GM23338 (cell line): ENCODE measurements at regions not wholly inside any gene's neighbourhood (a gene's known extent, or its start where the extent isn't known, plus 50 kb on each side); places are given as distances from the start of the nearest gene placed in this dataset.

Experiments used
- CREB1 ChIP-seq: fragments of 250-450 bp; sonication (Bioruptor Pico); IDR thresholded peaks from 2 replicates; pipeline ENCODE4 v1.5.0; 2020; ENCODE audit warnings: low read depth, mild to moderate bottlenecking, moderate library complexity
- CTCF ChIP-seq, 2 experiments: fragments of 200-600 bp in 1 of 2; sonication (generic) in 1 of 2; conservative IDR thresholded peaks; 2 replicates each; pipeline versions ENCODE4 v1.5.1 to v1.6.1; 2016 to 2017; ENCODE audit warnings: antibody characterized with exemption in 2 of 2, low read depth in 2 of 2, mild to moderate bottlenecking in 2 of 2, moderate library complexity in 1 of 2
- EZH2 ChIP-seq: fragments of 200-600 bp; sonication (generic); IDR thresholded peaks from one replicate; pipeline ENCODE4 v1.8.0; 2017; ENCODE audit warnings: antibody characterized with exemption, mild to moderate bottlenecking, low read depth; ENCODE audit not compliant: unreplicated experiment
- EZH2phosphoT487 ChIP-seq: fragments of 200-600 bp; sonication (generic); IDR thresholded peaks from one replicate; pipeline ENCODE4 v1.8.1; 2018; ENCODE audit warnings: antibody characterized with exemption; ENCODE audit not compliant: unreplicated experiment
- POLR2AphosphoS5 ChIP-seq: IDR thresholded peaks from 2 replicates; pipeline ENCODE4 v1.6.1; 2016; ENCODE audit warnings: antibody characterized with exemption, low read depth
- REST ChIP-seq: IDR thresholded peaks from one replicate; pipeline ENCODE4 v1.6.1; 2018; ENCODE audit warnings: antibody characterized with exemption; ENCODE audit not compliant: unreplicated experiment
- ZNF114 ChIP-seq: fragments of 250-450 bp; sonication (Bioruptor Pico); IDR thresholded peaks from 2 replicates; pipeline ENCODE4 v1.5.0; 2020; ENCODE audit warnings: mild to moderate bottlenecking, moderate library complexity

GRCh38 chr12:24711056-24712008 lies 237.6 kb downstream of the BCAT1 start:
- TF ChIP-seq CTCF (conservative IDR thresholded peaks at IDR 0.05; ENCODE audit: low read depth in 2 of 2) (no peak), ZNF114 (no peak), REST (no peak), POLR2AphosphoS5 (no peak), EZH2 (no peak), CREB1 (CRISPR knock-in tag) (no peak), EZH2phosphoT487 (no peak)
